ENCODE measurements at regions not wholly inside any gene's neighbourhood (a gene's known extent, or its start where the extent isn't known, plus 50 kb on each side); places are given as distances from the start of the nearest gene placed in this dataset.
A peak's percentile ranks its signal among the peaks of the same experiment; 100 is the strongest.

GRCh38 chrX:122091571-122091970 is 1044.2 kb downstream of the GLUD2 start:
- no peaks in the 10 kb centered on the region for H3K36me3 ChIP-seq
- DNase-seq (ENCODE audit: low read depth in 1 of 2, low spot score in 1 of 2): no peak
- no peaks in the 10 kb centered on the region for H3K4me1 ChIP-seq (ENCODE audit: low read depth)
- TF ChIP-seq CTCF (IDR thresholded peaks at IDR 0.05; ENCODE audit: low read depth, low read length): no peak
- no peaks in the 10 kb centered on the region for H3K27me3 ChIP-seq
- H3K9me3 ChIP-seq (ENCODE audit: low read depth): no peaks in the 10 kb centered on the region
- H3K4me3 ChIP-seq: no peak overlapping the region
- H3K27ac ChIP-seq: no peak overlapping the region

GRCh38 chrX:122092360-122092759 is 1045.0 kb downstream of the GLUD2 start:
- no peak overlapping the region for H3K27ac ChIP-seq
- no peak overlapping the region for H3K4me3 ChIP-seq
- no peaks in the 10 kb centered on the region for H3K4me1 ChIP-seq (ENCODE audit: low read depth)
- H3K27me3 ChIP-seq: no peaks in the 10 kb centered on the region
- H3K9me3 ChIP-seq (ENCODE audit: low read depth): no peaks in the 10 kb centered on the region
- no peak for DNase-seq (ENCODE audit: low read depth in 1 of 2, low spot score in 1 of 2)
- no peaks in the 10 kb centered on the region for H3K36me3 ChIP-seq
- TF ChIP-seq CTCF (IDR thresholded peaks at IDR 0.05; ENCODE audit: low read depth, low read length): no peak

GRCh38 chrX:122092978-122093377 is 1045.6 kb downstream of the GLUD2 start:
- no peaks in the 10 kb centered on the region for H3K27me3 ChIP-seq
- TF ChIP-seq CTCF (IDR thresholded peaks at IDR 0.05; ENCODE audit: low read depth, low read length): no peak
- no peak for DNase-seq (ENCODE audit: low read depth in 1 of 2, low spot score in 1 of 2)
- H3K4me1 ChIP-seq (ENCODE audit: low read depth): no peaks in the 10 kb centered on the region
- no peaks in the 10 kb centered on the region for H3K9me3 ChIP-seq (ENCODE audit: low read depth)
- H3K27ac ChIP-seq: no peak overlapping the region
- H3K4me3 ChIP-seq: no peak overlapping the region
- no peaks in the 10 kb centered on the region for H3K36me3 ChIP-seq

DNA sequence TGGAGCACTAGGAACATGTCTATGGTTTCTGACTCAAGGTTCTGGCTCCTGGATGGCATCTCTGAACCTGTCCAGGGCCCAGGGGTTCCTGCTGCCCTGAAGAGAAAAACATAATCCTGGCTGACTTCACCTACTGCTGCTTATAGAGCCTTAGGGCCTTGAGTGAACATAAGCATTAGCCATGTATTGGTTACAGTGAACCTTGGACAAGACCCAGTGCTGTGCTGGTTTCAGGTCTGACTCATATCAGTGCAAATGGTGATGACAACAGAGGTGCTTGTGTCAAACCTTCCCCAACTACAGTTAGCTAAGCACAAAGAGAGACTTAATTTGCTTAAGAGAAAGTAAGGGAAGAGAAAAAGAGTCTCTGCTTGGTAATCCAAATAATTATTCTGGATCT is 1047.2 kb downstream of the GLUD2 start:
- Histone ChIP-seq H3K4me3 (no peak overlapping the region), H3K36me3 (no peaks in the 10 kb centered on the region), H3K27ac (no peak overlapping the region), H3K27me3 (no peaks in the 10 kb centered on the region), H3K9me3 (ENCODE audit: low read depth) (no peaks in the 10 kb centered on the region), H3K4me1 (ENCODE audit: low read depth) (no peaks in the 10 kb centered on the region)
- peak in 1 of 2 donors; percentile 16 for DNase-seq (ENCODE audit: low read depth in 1 of 2, low spot score in 1 of 2)
- no peak for TF ChIP-seq CTCF (IDR thresholded peaks at IDR 0.05; ENCODE audit: low read depth, low read length)

DNA sequence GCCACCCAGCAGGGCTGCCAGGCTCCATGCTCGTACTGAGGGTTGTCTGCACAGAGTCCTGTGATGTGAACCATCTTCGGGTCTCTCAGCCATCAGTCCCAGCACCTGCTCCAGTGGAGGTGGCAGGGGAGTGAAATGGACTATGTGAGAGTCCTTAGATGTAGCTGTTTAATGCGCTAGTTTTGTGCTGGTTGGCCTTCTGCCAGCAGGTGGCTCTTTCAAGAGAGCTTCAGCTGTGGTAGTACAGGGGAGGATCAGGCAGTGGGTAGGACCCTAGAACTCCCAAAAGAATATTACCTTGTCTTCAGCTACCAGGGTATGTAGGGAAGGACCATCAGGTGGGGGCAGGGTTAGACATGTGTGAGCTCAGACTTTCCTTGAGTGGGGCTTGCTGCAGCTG is 1066.0 kb downstream of the GLUD2 start:
- Histone ChIP-seq H3K27ac (no peak overlapping the region), H3K27me3 (no peaks in the 10 kb centered on the region), H3K36me3 (no peaks in the 10 kb centered on the region), H3K4me1 (ENCODE audit: low read depth) (no peaks in the 10 kb centered on the region), H3K9me3 (ENCODE audit: low read depth) (no peaks in the 10 kb centered on the region), H3K4me3 (no peak overlapping the region)
- no peak for TF ChIP-seq CTCF (IDR thresholded peaks at IDR 0.05; ENCODE audit: low read depth, low read length)
- DNase-seq (ENCODE audit: low read depth in 1 of 2, low spot score in 1 of 2): no peak

GRCh38 chrX:122113896-122114295 is 1066.5 kb downstream of the GLUD2 start:
- no peaks in the 10 kb centered on the region for H3K9me3 ChIP-seq (ENCODE audit: low read depth)
- H3K4me3 ChIP-seq: no peak overlapping the region
- DNase-seq (ENCODE audit: low read depth in 1 of 2, low spot score in 1 of 2): no peak
- no peaks in the 10 kb centered on the region for H3K27me3 ChIP-seq
- H3K4me1 ChIP-seq (ENCODE audit: low read depth): no peaks in the 10 kb centered on the region
- no peak for TF ChIP-seq CTCF (IDR thresholded peaks at IDR 0.05; ENCODE audit: low read depth, low read length)
- H3K27ac ChIP-seq: no peak overlapping the region
- H3K36me3 ChIP-seq: no peaks in the 10 kb centered on the region

Measured in cardiac muscle cell (in vitro differentiated cells and primary cell).